Esophagus squamous epithelium (tissue), 5 donors: ENCODE measurements at regions not wholly inside any gene's neighbourhood (a gene's known extent, or its start where the extent isn't known, plus 50 kb on each side); places are given as distances from the start of the nearest gene placed in this dataset.

ENCODE experiments used
- DNase-seq: peaks from one replicate; lab custom pipeline; 2025; lab: John Stamatoyannopoulos, UW
- H3K27ac ChIP-seq, 4 donors: fragments of 200-600 bp; sonication (generic); one replicate each; pipeline ENCODE4 v1.5.1; 2016 to 2019; ENCODE audit warnings: mild to moderate bottlenecking in 1 of 4
- H3K27me3 ChIP-seq, 4 donors: fragments of 200-600 bp; sonication (generic); 1 replicate in 3 of 4; 2 replicates in 1 of 4; pipeline versions ENCODE4 v1.5.1 to v1.6.0; 2017 to 2021; ENCODE audit warnings: antibody characterized with exemption in 1 of 4
- H3K36me3 ChIP-seq, 3 donors: fragments of 200-600 bp; sonication (generic); one replicate each; pipeline ENCODE4 v1.5.1; 2016 to 2019
- H3K4me1 ChIP-seq, 3 donors: fragments of 200-600 bp; sonication (generic); one replicate each; pipeline ENCODE4 v1.5.1; 2017 to 2019
- H3K4me3 ChIP-seq, 4 donors: fragments of 200-600 bp; sonication (generic); 1 replicate in 3 of 4; 2 replicates in 1 of 4; pipeline ENCODE4 v1.5.1; 2016 to 2019; ENCODE audit warnings: mild to moderate bottlenecking in 2 of 4, moderate library complexity in 1 of 4
- H3K9me3 ChIP-seq, 3 donors: fragments of 200-600 bp; sonication (generic); one replicate each; pipeline ENCODE4 v1.5.1; 2016 to 2019
- CTCF ChIP-seq, 6 experiments: fragments of 450-650 bp in 4 of 6; fragments of 200-600 bp in 2 of 6; sonication (generic) in 2 of 6; IDR thresholded peaks; one replicate each; pipeline ENCODE4 v1.5.1; 2016 to 2019; ENCODE audit warnings: antibody characterized with exemption in 6 of 6, mild to moderate bottlenecking in 4 of 6, moderate library complexity in 4 of 6
- POLR2A ChIP-seq, 4 donors: fragments of 450-650 bp; IDR thresholded peaks; one replicate each; pipeline ENCODE4 v1.6.1; 2017; ENCODE audit warnings: antibody characterized with exemption in 4 of 4, mild to moderate bottlenecking in 4 of 4, moderate library complexity in 3 of 4
- WGBS, 2 donors: methylation state at CpG; one replicate each; pipeline ENCODE4 v1.1.5; 2018; 5-methylcytosine and 5-hydroxymethylcytosine counted together
- intact Hi-C: fragments of 100-400 bp; cut with DNase I; formaldehyde crosslinking; loops from one replicate; pipeline ENCODE4 v1.15.0; 2022
- donor health status: DM: yes; HTN: yes; CAD: no.

GRCh38 chr1:167166690-167167075 lies 54.0 kb upstream of the POU2F1 start:
- Histone ChIP-seq H3K4me3 (no peak overlapping the region), H3K27ac (no peak overlapping the region), H3K27me3 (peaks cover 0 to 5% (median 0%) of the 10 kb centered on the region in 4 donors), H3K9me3 (no peaks in the 10 kb centered on the region), H3K36me3 (no peaks in the 10 kb centered on the region), H3K4me1 (peaks cover 0 to 5% (median 0%) of the 10 kb centered on the region in 3 donors)
- DNase-seq = no peak
- WGBS, 2 donors = 9 to 21% methylated on average over 1 of the region's 1 CpG
- TF ChIP-seq CTCF (IDR thresholded peaks at IDR 0.05) (no peak), POLR2A (IDR thresholded peaks at IDR 0.05) (no peak)
- intact Hi-C loops = no loop called here

- intact Hi-C loops = no loop called here
- DNase-seq = no peak
- peaks cover 0 to 5% (median 0%) of the 10 kb centered on the region in 4 donors for H3K27me3 ChIP-seq
- H3K36me3 ChIP-seq = no peaks in the 10 kb centered on the region
- H3K4me1 ChIP-seq = peaks cover 0 to 10% (median 0%) of the 10 kb centered on the region in 3 donors
- no peak overlapping the region for H3K4me3 ChIP-seq
- WGBS, 2 donors = 58 to 69% methylated on average over 4 to 7 of the region's 7 CpGs
- H3K27ac ChIP-seq = no peak overlapping the region
- H3K9me3 ChIP-seq = no peaks in the 10 kb centered on the region
- TF ChIP-seq CTCF (IDR thresholded peaks at IDR 0.05) (no peak), POLR2A (IDR thresholded peaks at IDR 0.05) (no peak)
These were observed 52.3 kb upstream of the POU2F1 start for GRCh38 chr1:167168424-167168823.

GRCh38 chr1:167169642-167170041 lies 51.0 kb upstream of the POU2F1 start:
- TF ChIP-seq CTCF (IDR thresholded peaks at IDR 0.05) (no peak), POLR2A (IDR thresholded peaks at IDR 0.05) (no peak)
- WGBS, 2 donors = 40 to 67% methylated on average over 2 of the region's 2 CpGs

More at GRCh38 chr1:167169642-167170041, 51.0 kb upstream of the POU2F1 start:
- no peak for DNase-seq
- no peak overlapping the region for H3K27ac ChIP-seq
- H3K36me3 ChIP-seq = no peaks in the 10 kb centered on the region
- H3K9me3 ChIP-seq = no peaks in the 10 kb centered on the region
- intact Hi-C loops = no loop called here
- no peaks in the 10 kb centered on the region for H3K27me3 ChIP-seq
- H3K4me1 ChIP-seq = peaks cover 0 to 10% (median 0%) of the 10 kb centered on the region in 3 donors
- H3K4me3 ChIP-seq = no peak overlapping the region
